Endothelial cell of umbilical vein (primary cell): ENCODE measurements at regions not wholly inside any gene's neighbourhood (a gene's known extent, or its start where the extent isn't known, plus 50 kb on each side); places are given as distances from the start of the nearest gene placed in this dataset.

Experiments
- CTCF ChIP-seq, 2 donors: IDR thresholded peaks; 1 replicate in 1 of 2; 2 replicates in 1 of 2; pipeline ENCODE4 v1.5.1; 2011; ENCODE audit warnings: low read length in 2 of 2, mild to moderate bottlenecking in 2 of 2, moderate library complexity in 2 of 2, control low read depth in 1 of 2, inconsistent platforms in 1 of 2, low read depth in 1 of 2; ENCODE audit not compliant: insufficient read depth in 1 of 2; ENCODE audit errors: extremely low read depth in 1 of 2
- FOS ChIP-seq: IDR thresholded peaks from 2 replicates; pipeline ENCODE4 v1.6.1; 2011; ENCODE audit warnings: mild to moderate bottlenecking, low read length, moderate library complexity, borderline replicate concordance; ENCODE audit not compliant: insufficient read depth
- GATA2 ChIP-seq: IDR thresholded peaks from 2 replicates; pipeline ENCODE4 v1.7.0; 2011; ENCODE audit warnings: low read depth, mild to moderate bottlenecking, moderate library complexity, mixed read lengths, low read length; ENCODE audit not compliant: insufficient read length, insufficient read depth
- POLR2A ChIP-seq: IDR thresholded peaks from 2 replicates; pipeline ENCODE4 v1.6.1; 2012; ENCODE audit warnings: low read depth, mild to moderate bottlenecking, control low read depth, low read length
- POLR2AphosphoS5 ChIP-seq: IDR thresholded peaks from 2 replicates; pipeline ENCODE4 v1.6.1; 2012; ENCODE audit warnings: low read depth, mild to moderate bottlenecking, control low read depth, low read length, moderate library complexity; ENCODE audit not compliant: insufficient read depth

- no peak for TF ChIP-seq POLR2A
- no peak for TF ChIP-seq CTCF (IDR thresholded peaks at IDR 0.05; ENCODE audit: extremely low read depth in 1 of 2, insufficient read depth in 1 of 2, low read depth in 1 of 2, low read length in 2 of 2)
- TF ChIP-seq GATA2, result no peak
- no peak for TF ChIP-seq FOS
- no peak for TF ChIP-seq POLR2AphosphoS5
Observed at GRCh38 chr2:217026569-217026968, 166.7 kb upstream of the TNP1 start.
